ENCODE measurements at regions not wholly inside any gene's neighbourhood (a gene's known extent, or its start where the extent isn't known, plus 50 kb on each side); places are given as distances from the start of the nearest gene placed in this dataset.

- TF ChIP-seq CTCF (IDR thresholded peaks at IDR 0.05; ENCODE audit: control insufficient read depth, extremely low read depth, insufficient read depth), result no peak
- no peak for DNase-seq (ENCODE audit: low read depth)
- no peak overlapping the region for H3K4me3 ChIP-seq (ENCODE audit: low read depth, low read length)
Observed at GRCh38 chr6:139528471-139528870, 154.0 kb upstream of the CITED2 start.

- TF ChIP-seq CTCF (IDR thresholded peaks at IDR 0.05; ENCODE audit: control insufficient read depth, extremely low read depth, insufficient read depth), result no peak
- DNase-seq (ENCODE audit: low read depth), result no peak
- H3K4me3 ChIP-seq (ENCODE audit: low read depth, low read length), result no peak overlapping the region
Observed at GRCh38 chr6:139525415-139525814, 151.0 kb upstream of the CITED2 start.

GRCh38 chr6:139523986-139524385, 149.5 kb upstream of the CITED2 start:
- no peak for DNase-seq (ENCODE audit: low read depth)
- TF ChIP-seq CTCF (IDR thresholded peaks at IDR 0.05; ENCODE audit: control insufficient read depth, extremely low read depth, insufficient read depth), result no peak
- no peak overlapping the region for H3K4me3 ChIP-seq (ENCODE audit: low read depth, low read length)

GRCh38 chr6:139522511-139523220, 148.2 kb upstream of the CITED2 start:
- DNase-seq (ENCODE audit: low read depth), result no peak
- no peak overlapping the region for H3K4me3 ChIP-seq (ENCODE audit: low read depth, low read length)
- TF ChIP-seq CTCF (IDR thresholded peaks at IDR 0.05; ENCODE audit: control insufficient read depth, extremely low read depth, insufficient read depth), result no peak

- no peak overlapping the region for H3K4me3 ChIP-seq (ENCODE audit: low read depth, low read length)
- DNase-seq (ENCODE audit: low read depth), result no peak
- TF ChIP-seq CTCF (IDR thresholded peaks at IDR 0.05; ENCODE audit: control insufficient read depth, extremely low read depth, insufficient read depth), result no peak
Observed at GRCh38 chr6:139521338-139521737, 146.9 kb upstream of the CITED2 start.

GRCh38 chr6:139520321-139520768, 145.9 kb upstream of the CITED2 start:
- no peak overlapping the region for H3K4me3 ChIP-seq (ENCODE audit: low read depth, low read length)
- DNase-seq (ENCODE audit: low read depth), result no peak
- no peak for TF ChIP-seq CTCF (IDR thresholded peaks at IDR 0.05; ENCODE audit: control insufficient read depth, extremely low read depth, insufficient read depth)

GRCh38 chr6:139519571-139520031, 145.2 kb upstream of the CITED2 start:
- TF ChIP-seq CTCF (IDR thresholded peaks at IDR 0.05; ENCODE audit: control insufficient read depth, extremely low read depth, insufficient read depth), result no peak
- no peak overlapping the region for H3K4me3 ChIP-seq (ENCODE audit: low read depth, low read length)
- DNase-seq (ENCODE audit: low read depth), result no peak
